ENCODE measurements at regions not wholly inside any gene's neighbourhood (a gene's known extent, or its start where the extent isn't known, plus 50 kb on each side); places are given as distances from the start of the nearest gene placed in this dataset.

DNA sequence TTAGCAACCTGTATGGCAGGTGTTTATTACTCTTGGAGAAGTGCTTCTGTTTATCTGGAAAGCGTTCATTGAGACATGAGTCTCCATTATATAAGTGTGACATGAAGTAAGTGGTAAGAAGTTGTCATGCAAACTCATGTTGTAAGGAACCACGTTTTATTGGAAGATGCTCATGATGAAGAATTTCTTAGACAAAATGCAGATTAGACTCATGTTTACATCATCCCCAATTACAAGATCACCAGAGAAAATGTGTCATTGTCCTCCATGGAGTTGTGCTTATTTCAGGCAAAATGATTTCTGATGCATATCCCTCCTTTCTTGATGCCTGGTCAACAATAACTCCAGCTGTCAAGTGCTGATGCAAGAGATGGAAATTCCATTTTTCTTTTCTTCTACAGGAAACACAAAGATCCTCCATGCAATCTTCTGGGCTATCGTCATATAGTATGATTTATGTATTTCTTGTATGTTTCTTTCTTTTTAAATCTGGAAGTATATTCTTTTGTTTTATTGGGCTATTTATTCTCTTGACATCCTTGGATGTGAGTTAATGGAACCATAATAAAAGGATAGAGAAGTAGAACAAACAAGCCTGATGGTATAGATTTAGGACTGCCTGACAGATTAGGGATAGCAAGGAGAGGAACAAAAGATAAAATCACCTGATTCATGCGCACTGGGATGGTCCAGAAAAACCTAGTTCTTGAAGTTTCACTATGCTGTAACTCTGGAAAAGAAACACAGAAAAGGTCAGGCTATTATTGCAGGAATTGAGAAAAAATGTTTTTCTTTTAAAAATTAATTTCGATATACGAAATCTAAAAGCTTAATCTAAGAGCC is 50.7 kb upstream of the DIAPH3 start:
- no peaks in the 10 kb centered on the region for H3K9me3 Mint-ChIP-seq
- no peak for TF ChIP-seq CTCF (IDR thresholded peaks at IDR 0.05)
- H3K36me3 Mint-ChIP-seq (ENCODE audit: low read depth): no peaks in the 10 kb centered on the region
- no peak for DNase-seq
- peaks cover 10% of the 10 kb centered on the region for H3K4me1 Mint-ChIP-seq
- no peak overlapping the region for H3K4me3 Mint-ChIP-seq
- no peak overlapping the region for H3K27ac Mint-ChIP-seq
- no peaks in the 10 kb centered on the region for H3K27me3 Mint-ChIP-seq (ENCODE audit: low read depth, poor library complexity)

GRCh38 chr13:60220072-60220471 is 56.3 kb upstream of the DIAPH3 start:
- H3K27me3 Mint-ChIP-seq (ENCODE audit: low read depth, poor library complexity): no peaks in the 10 kb centered on the region
- no peak for DNase-seq
- no peak overlapping the region for H3K27ac Mint-ChIP-seq
- TF ChIP-seq CTCF (IDR thresholded peaks at IDR 0.05): no peak
- peaks cover 10% of the 10 kb centered on the region for H3K4me1 Mint-ChIP-seq
- no peaks in the 10 kb centered on the region for H3K36me3 Mint-ChIP-seq (ENCODE audit: low read depth)
- H3K4me3 Mint-ChIP-seq: no peak overlapping the region
- H3K9me3 Mint-ChIP-seq: no peaks in the 10 kb centered on the region

GRCh38 chr13:60221581-60221980 is 57.9 kb upstream of the DIAPH3 start:
- no peak for DNase-seq
- H3K27ac Mint-ChIP-seq: no peak overlapping the region
- no peak for TF ChIP-seq CTCF (IDR thresholded peaks at IDR 0.05)
- peaks cover 10% of the 10 kb centered on the region for H3K4me1 Mint-ChIP-seq
- no peaks in the 10 kb centered on the region for H3K9me3 Mint-ChIP-seq
- H3K36me3 Mint-ChIP-seq (ENCODE audit: low read depth): no peaks in the 10 kb centered on the region
- H3K27me3 Mint-ChIP-seq (ENCODE audit: low read depth, poor library complexity): no peaks in the 10 kb centered on the region
- H3K4me3 Mint-ChIP-seq: no peak overlapping the region

- Mint-ChIP-seq H3K4me3 (no peak overlapping the region), H3K4me1 (peaks cover 20% of the 10 kb centered on the region), H3K9me3 (no peaks in the 10 kb centered on the region), H3K36me3 (ENCODE audit: low read depth) (no peaks in the 10 kb centered on the region), H3K27me3 (ENCODE audit: low read depth, poor library complexity) (no peaks in the 10 kb centered on the region), H3K27ac (no peak overlapping the region)
- peak; percentile 23 for DNase-seq
- peak; percentile 27 for TF ChIP-seq CTCF (IDR thresholded peaks at IDR 0.05)
These were observed 62.8 kb upstream of the DIAPH3 start for GRCh38 chr13:60226507-60226906.

DNA sequence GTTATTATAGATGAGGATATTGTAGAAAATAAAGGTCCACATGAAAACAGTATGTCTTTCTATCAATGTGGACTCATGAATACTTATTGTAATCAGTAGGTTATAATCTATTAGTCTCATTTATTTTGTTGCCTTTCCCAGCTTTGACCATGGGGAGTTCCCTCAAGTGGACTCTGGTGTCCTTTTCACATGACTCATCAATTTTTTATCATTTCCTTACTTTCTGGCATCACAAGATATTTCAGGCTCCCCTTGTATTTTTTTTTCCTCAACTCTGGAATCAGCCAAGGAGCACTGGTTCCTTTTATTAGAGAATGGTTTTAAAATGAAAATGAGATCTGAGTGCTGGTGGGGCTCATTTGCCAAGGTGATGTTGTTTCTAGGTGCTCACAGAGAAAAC is 63.4 kb upstream of the DIAPH3 start:
- H3K9me3 Mint-ChIP-seq: no peaks in the 10 kb centered on the region
- H3K36me3 Mint-ChIP-seq (ENCODE audit: low read depth): no peaks in the 10 kb centered on the region
- H3K27ac Mint-ChIP-seq: no peak overlapping the region
- no peak for TF ChIP-seq CTCF (IDR thresholded peaks at IDR 0.05)
- H3K27me3 Mint-ChIP-seq (ENCODE audit: low read depth, poor library complexity): no peaks in the 10 kb centered on the region
- DNase-seq: no peak
- no peak overlapping the region for H3K4me3 Mint-ChIP-seq
- peaks cover 21% of the 10 kb centered on the region for H3K4me1 Mint-ChIP-seq

DNA sequence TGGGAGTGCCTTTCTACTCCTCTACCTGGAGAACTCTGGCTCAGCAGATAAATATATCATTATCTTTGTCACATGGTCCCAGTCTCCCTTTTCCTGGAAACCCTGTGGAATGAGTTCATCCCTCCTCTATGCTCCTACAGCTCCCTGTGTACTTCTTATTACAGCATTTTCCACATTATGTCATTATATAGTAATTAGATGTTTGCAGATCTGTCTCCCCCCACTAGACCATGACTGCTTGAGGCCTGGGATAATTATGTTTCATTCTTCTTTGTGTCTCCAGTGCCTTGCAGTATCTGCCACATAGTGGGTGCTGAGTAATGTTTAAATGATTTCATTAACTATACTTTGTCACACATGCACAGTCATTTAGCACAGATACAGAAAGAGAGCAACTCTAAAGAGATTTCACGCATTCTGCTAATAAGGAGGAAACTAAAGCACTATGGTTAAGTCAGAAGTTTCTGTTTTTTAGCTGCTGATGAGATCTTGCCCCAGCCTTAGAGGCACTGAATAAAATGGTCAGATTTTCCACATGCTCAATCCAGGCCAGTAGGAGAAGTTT is 66.1 kb upstream of the DIAPH3 start:
- H3K27me3 Mint-ChIP-seq (ENCODE audit: low read depth, poor library complexity): no peaks in the 10 kb centered on the region
- no peak for DNase-seq
- H3K27ac Mint-ChIP-seq: peak overlapping the region; percentile 21
- H3K4me1 Mint-ChIP-seq: peaks cover 21% of the 10 kb centered on the region
- no peaks in the 10 kb centered on the region for H3K9me3 Mint-ChIP-seq
- TF ChIP-seq CTCF (IDR thresholded peaks at IDR 0.05): no peak
- H3K4me3 Mint-ChIP-seq: no peak overlapping the region
- no peaks in the 10 kb centered on the region for H3K36me3 Mint-ChIP-seq (ENCODE audit: low read depth)

Data from nephron progenitor cell (in vitro differentiated cells).